GM18907 (cell line): ENCODE measurements at regions not wholly inside any gene's neighbourhood (a gene's known extent, or its start where the extent isn't known, plus 50 kb on each side); places are given as distances from the start of the nearest gene placed in this dataset.

ENCODE experiments used
- ATAC-seq: cut with Tn5 transposase; IDR thresholded peaks from one replicate; pipeline ENCODE4 v1.9.1; 2021; ENCODE audit warnings: mild to moderate bottlenecking, moderate library complexity; ENCODE audit not compliant: unreplicated experiment

DNA sequence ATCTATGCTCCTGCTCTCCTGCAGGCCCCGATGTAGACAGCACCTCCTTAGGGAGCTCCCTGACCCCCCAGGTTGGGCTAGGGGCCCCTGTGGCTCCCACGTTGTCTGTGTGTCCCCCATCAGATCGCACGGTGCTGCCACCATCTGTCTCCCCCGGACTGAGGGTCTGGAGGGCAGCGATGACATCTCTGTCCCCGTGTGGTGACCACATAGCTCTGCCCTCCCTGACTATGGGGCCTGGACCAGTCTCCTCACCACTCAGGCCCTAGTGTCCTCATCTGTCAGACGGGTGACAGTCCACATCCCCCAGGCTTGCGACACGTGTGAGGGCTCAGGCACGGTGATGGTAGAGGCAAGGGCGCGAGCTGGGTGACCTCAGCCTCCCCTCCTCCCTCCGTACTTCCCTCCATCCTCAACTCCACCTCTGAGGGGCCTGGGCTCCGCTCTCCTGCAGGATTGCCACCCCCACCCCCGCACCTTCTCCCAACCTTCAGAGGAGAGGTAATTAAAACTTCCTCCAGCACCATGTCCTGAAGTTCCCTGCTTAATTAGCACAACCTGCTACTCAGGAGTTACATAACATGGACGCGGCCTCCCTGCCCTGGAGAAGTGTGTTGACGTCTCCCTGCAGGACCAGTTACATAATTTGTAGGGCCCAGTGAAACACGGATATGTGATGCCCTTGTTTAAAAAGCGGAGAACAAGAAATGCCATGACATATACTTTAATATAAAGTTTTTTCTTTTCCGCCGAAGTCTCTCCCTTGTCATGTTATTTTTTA lies 288.2 kb downstream of the PTPRU start:
- no peak for ATAC-seq

DNA sequence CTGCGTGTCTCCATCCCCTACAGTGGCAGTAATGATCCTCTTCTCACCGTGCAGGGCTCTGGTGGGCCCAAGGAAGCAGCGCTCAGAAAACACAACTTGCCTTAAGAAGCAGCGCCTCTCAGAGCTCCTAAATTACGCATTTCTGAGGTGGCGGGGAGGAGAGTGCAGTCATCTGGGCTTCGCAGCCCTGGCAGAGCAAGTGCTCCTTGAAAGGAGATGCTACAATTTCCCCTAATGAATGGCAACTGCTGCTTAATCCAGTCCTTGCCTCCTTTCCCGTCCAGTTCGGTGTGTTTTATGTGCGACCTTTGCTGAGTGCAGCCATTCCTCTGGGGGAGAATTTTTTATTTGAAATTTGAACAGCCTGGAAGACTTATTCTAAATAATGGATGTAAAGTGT lies 287.3 kb downstream of the PTPRU start:
- no peak for ATAC-seq

DNA sequence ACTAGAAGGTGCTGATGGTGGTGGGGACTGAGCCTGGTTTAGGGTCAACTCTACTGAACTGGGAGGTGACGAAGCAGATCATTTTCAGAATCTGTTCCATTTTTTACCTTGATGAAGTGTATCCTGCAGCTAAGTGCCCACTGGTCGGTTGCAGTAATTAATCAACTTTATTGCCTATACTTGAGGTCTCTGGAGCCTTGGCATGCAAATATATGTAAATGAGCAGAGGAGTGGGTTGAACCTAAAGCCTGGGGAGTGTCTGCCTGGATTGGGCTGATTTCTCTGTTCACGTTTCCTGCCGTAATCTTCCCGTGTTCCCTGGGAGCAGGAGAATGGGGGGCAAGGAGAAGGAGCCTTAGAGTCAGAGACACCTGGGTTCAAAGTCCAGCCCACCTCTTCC lies 286.8 kb downstream of the PTPRU start:
- no peak for ATAC-seq

DNA sequence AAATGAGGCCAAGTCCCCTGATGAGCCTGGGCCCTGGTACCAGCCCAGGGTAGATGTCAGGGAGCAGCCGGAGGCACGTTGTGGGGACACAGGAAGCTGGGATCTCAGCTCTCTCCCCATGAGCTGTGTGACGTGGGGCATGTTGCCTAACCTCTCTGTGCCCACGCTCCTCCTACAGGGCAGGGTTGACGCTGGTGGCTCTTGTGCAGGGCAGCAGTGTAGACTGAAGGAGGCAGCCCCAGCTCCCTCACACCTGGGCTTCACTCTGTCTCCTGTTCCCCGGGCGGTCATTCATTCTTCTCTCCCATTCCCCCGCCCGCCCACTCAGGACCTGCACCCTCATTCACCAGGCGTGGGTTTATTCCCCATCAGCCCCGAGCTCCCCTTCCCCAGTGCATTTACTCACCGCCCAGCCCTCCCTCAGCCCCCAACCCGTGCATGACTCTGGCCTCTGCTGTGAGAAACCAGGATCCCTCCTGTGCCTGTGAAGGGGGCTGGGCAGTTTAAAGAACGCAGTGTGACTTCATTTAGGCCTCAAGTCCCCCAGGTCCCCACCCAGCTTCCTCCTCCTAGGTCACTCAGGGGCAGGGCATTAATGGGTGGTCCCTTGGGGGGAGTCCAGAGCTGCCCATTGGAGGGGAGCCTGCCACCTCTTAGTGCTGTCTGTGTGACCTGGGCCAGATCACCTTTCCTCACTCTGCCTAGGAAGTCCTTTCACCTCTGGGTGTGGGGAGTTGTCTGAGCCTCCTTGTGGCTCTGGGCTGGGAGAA lies 285.7 kb downstream of the PTPRU start:
- ATAC-seq, result no peak

DNA sequence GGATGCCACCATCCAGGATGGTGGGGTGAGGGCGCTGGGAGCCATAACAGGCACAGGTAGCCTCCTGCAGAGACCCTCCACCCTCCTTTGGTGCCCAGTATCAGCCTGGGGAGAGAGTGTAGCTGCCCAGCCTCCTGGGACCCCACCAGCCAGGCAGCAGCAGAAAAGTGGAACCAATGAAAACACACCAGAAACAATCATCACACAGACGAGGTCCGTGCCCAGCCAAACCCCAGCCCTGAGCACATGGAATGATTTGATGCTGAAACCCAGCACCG lies 285.1 kb downstream of the PTPRU start:
- ATAC-seq, result no peak

DNA sequence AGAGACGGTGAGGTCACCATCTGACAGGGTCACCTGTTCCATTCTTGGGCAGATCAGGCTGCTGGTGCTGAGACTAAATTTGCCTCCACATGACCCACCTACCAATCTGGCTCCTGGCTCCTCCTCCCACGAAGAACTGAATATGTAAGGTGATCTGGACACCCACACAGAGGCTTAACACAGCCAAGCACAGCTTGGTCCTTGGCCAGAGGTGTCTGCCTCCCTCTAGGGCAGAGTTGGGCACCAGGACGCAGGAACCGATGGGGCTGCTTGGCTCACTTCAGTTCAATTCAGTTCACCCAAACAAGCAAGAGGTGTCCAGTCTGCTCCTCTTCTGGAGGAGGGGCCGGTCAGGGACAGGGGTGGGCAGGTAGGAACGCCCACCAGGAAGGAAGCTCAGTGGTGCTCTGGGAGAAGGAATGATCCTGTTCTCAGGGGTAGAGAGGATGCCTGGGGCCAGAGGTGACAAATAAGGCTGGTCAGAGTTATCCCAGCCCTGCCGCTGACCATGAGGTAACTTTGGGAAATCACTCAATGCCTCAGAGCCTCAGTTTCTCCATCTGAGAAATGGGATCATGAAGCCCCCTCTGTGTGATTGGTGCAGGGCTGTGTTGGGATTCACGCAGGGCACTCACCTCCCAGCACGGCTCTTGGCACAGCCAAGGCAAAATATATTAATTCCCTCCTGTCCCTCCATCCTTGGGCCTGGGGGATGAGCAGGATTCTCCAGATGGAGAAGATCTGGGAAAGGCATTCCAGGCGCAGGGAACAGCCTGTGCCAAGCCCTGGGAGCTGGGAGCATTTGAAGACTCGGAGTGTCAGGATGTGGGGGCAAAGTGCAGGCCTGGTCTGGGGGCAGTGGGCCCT lies 284.5 kb downstream of the PTPRU start:
- no peak for ATAC-seq

DNA sequence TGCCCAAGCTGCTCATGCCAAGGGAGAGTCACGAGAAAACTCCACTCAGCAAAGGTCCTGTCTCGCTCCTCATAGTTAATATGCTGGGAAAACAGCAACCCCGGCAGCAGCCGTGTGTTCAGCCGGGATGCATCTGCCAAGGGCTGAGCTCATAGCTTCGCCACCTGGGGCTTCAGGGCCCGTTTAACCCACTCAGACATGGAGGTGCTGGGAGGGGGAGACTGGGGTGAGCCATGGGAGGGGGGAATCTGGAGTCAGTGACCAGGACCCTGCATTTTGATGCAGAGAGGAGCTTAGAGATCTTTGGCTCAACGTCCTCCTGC lies 283.4 kb downstream of the PTPRU start:
- no peak for ATAC-seq

DNA sequence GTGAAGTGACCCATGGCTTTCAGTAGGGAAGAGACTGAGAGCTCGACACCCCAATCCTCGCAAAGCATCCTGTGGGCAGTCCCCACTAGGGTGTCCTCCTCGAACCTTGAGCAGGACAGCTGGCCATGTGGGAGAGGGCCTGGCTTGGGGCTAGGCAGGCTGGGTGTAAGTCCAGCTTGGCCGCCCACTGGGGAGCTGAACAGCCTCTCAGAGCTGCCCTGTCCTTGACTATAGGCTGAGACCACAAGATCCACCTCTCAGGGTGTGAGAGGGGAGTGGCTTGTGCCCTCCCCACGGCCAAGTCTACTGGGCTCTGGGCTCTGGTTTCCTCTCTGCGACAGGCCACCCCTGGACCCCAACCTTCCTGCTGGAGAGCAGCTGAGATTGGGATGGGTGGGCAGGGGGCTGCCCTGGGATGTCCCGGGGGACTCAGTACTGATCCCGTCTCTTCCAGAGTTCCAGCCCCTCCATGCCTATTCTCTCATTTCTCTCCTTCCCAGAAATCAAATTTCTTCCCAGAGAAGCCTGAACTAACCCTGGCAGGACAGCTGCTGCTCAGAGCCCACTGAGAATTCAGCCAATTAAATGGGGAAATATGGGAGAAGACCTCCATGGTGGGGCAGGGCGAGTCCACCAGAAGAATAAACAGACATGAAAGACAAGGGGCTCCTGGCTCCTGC lies 282.9 kb downstream of the PTPRU start:
- ATAC-seq, result no peak

DNA sequence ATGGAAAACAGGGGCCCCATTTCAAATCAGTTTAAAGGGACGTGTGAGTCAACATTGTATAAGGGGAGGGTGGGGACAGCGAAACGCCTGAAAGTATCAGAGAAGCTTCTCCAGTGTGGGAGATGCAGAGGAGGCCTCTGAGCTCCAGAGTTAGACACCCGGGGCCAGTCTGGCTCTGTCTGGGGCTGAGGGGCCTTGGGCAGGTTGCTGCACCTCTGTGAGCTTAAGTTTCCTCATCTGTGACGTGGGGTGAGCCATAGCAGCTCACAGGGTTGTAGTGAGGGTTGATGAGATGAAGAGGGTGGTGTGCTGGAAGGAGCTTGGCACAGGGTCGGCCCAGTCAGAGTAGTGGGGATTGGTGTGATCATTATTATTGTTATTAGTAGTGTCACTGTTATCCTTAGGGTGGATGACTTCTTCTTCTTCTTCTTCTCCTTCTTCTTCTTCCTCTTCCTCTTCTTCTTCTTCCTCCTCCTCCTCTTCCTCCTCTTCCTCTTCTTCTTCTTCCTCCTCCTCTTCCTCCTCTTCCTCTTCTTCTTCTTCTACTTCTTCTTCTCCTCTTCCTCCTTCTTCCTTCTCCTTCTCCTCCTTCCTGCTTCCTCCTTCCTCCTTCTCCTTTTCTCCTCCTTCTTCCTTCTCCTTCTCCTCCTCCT lies 282.0 kb downstream of the PTPRU start:
- ATAC-seq, result no peak

DNA sequence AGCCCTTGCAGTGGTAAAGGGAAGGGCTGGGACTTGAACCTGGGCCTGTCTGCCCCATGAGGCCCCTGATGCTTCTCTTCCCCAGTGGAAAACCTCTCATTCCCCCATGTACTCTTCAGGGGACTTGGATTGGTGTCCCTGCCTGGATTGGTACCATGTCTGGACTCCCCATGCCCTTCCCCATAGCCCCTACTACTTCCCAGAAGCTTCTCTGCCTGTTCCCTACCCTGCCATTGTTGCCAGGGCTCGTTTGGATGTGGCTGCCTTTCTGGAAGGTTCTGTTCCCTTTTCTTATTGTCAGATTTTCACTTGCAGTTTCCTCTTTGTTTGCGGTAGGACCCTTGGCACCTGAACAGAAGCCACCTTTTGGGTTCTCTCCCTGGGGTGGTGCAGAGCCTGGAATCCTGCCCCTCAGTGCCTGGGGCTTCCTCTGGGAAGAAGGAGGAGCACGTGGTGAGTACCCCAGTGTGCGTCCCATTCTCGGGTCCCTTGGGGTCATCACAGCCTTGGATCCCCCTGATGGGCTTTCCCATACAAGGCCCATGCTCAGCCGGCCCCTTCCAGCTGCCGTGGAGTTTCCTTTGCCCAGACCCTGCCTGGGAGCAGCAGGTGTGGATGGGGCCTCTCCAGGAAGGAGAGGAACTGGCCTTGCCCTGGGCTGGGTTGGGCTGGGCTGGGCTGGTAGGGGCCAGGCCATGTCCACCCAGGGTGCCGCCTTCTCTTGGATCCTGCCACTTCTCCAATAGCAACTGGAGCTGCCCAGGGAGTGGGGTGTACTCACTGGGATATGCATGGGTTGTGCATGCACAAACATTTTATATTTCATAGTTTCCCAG lies 281.1 kb downstream of the PTPRU start:
- ATAC-seq, result no peak

DNA sequence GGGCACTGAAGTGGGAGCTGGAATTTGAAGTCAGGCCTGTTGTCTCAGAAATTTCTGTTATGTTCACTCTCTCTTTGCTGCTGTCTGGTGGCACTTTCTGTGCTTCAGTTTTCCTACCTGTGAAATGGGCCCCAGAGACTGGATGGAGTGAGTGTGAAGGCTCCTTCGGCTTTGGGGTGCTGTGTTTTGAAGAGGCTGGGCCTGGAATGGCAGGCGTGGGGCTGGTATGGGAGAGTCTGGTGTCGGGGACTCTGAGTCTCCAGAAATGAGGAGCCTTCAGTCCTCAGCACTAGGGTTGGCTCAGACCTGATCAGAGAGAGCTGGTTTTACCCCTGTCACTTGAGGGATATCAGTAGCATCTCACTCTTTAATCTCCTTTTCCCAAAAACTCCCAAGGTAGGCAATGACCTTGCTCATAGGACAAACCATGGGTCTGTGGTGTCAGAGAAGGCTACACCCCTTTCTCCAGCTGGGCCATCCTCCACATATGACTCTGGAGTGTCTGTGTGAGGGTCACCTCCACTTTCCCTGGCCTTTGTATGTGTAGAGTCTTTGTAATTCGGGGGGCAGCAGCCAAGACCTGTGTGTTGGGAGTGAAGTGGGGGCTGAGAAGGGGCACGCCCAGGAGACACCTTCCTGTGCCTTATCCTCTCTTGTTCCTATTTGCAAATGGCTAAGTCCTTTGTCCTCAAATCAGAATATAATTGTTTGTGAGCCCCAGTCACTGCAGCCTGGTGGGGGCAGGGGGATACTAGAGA lies 279.9 kb downstream of the PTPRU start:
- no peak for ATAC-seq

DNA sequence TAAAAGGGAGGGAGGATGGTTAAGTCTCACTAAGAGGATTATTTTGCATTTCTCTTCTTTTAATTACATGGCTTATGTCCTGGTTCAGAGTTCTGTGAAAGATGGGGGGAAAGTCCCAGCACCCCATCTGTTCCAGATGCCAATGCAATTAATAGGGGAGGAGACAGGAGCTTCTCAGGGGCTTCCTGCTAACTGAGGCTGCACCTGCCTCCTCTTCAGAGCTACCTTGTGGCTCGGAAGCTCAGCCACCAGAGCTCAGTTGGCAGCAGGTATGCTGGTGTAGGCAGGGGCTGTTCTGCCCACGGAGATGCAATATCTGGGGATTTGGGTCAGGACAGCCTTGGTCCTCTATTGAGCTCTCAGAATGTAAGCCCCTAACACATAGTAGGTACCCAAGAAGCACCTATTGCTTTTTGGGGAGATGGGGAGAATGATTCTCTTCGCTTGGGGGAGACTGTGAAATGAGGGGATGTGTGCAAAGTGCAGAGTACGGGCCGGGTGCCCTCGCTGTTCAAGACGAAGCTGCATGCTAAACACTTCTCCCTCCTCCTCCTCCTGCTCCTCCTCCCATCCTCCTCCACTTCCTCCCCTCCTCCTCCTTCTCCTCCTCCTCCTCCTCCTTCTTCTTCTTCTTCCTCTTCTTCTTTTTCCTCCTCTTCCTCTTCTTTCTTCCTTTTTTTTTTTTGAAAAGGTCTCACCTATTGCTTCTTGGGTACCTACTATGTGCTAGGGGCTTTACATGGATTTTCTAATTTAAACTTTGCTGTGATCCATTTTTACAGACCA lies 279.0 kb downstream of the PTPRU start:
- no peak for ATAC-seq

DNA sequence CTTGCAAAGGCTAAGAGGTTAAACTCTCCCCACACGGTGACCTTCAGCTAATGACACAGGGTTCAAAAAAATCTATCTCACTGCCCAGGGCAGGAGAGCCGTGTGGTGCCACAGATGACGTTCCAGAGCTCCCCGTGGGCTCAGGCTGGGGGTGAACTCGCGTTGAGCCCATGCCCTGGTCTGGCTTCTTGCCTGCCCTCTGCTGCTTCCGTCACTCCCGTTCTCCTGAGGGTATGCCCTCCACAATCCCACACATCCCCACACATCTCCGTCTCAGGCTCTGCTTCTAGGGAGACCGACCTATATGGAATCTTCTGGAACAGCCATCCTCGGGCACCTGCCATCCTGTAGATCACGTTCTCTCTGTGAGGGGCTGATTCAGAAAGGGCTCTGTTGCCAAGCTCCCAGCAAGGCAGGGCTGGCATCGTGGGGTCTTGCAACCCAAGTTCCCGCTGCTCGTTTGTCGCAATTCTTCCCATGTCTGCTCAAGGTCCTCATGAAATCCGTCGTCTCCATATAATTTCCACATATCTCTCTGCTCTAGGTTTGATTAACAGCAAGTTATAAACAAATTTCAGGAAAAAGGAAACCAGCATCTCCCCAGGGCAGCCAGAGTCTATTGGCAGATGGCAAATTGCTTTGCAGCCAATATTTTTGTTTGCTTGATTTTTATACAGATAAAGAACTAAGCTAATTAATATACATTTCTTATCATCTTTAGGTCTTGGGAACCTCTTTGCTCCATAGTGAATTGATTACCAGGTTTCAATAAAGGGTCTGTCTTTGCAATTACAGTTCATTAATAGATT lies 278.2 kb downstream of the PTPRU start:
- ATAC-seq, result no peak

DNA sequence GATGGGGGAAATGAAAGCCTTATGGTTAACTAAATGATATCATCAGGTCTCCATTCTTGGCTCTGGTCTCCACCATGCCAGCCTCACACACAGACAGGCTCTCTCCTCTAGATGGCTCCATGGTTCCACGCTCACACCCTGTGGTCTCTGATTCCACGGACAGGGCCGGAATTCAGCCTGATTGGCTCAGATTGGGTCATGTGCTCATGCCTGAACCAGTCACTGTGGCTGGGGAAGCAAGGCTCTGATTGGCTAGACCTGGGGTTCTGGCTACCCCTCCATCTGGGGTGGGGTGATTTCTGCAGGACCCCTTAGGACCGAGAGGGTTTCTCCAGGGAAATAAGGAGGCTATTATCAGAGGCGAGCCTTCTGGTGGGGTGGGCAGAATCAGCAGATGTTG lies 277.0 kb downstream of the PTPRU start:
- no peak for ATAC-seq

DNA sequence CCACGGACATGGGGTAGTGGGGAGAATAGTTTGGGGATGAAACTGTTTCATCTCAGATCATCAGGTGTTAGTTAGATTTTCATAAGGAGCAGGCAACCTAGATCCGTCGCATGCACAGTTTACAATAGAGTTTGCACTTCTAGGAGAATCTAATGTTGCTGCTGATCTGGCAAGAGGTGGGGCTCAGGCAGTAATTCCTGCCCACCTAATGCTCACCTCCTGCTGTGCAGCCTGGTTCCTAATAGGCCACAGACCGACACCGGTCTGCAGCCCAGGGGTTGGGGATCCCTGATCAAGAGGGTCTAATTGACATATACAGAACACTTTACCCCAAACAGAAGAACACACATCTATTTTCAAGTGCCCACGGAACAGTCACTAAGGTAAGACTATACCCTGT lies 275.1 kb downstream of the PTPRU start:
- ATAC-seq, result no peak

DNA sequence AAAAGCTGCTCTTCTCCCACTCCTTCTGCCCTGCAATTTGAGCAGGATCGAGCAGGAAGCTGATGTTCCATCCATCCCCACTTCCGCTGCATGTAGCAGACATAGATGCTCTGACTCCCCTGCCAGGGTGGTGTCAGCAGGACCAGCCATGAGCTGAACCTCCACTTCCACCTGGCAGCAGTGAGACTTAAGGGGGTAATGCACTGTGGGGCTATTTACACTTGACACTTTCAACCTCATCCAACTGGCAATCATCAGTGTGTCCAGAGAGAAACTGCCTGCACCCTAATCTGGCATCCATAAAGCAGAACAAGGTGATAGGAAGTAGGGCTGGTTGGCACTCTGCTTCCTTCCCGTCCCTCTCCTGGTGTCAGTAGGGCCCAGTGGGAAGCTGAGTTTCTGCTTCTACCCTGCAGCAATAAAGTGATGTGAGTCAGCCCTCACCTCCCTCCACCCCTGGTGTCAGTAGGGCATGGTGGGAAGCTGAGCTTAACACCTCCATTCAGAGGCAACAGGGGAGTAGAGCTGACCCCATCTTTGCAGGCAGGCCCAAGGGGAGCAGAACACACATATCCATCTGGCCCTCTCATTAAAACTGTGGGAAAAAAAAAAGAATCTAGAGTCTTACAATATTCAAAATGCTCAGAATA lies 272.3 kb downstream of the PTPRU start:
- ATAC-seq, result no peak

DNA sequence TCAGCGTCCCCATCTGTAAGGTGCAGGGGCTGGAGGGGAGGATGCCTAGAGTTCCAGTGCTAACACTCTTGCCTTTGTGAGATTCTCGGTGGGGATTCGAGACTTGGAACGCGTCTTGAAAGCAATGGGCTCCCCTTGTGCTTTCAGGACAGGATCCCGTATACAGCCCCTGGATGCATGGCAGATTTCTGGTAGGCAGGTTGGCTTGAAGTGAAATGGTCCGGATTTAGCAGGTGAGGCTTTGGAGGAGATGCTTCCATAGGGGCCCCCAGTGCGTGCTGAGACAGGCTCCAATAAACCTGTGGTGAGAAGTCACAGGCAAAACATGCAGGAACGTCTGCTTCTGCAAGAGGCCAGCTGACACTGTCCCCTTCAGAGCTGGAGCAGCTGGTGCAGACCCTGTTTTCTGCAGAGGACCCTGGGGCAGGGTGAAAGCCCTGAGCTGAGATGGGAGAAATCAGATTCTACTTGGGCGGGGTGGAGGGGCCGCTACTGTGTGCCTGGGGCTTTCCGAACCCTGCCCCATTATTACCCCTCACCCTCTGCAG lies 270.4 kb downstream of the PTPRU start:
- no peak for ATAC-seq
